ENCODE measurements at regions not wholly inside any gene's neighbourhood (a gene's known extent, or its start where the extent isn't known, plus 50 kb on each side); places are given as distances from the start of the nearest gene placed in this dataset.

DNA sequence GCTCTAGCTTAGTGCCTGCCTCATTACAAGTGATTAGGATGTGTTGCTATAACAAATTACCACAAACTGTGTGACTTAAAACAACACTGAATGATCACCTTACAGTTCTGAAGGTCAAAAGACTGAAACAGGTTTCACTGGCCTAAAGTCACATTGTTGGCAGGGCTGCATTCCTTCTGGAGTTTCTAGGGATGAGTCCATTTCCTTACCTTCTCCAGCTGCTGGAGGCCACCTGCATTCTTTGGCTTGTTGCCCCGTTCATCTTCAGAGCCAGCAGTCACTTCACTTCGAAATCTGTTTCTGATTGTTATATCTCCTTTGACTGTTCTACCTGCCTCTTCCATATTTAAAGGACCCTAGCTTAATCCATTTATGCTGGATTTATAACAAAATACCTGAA lies 69.4 kb upstream of the MTPN start:
- ATAC-seq (ENCODE audit: low read depth) (no peak), DNase-seq (no peak)
- Mint-ChIP-seq H3K27ac (no peak overlapping the region), H3K27me3 (no peaks in the 10 kb centered on the region), H3K4me1 (no peaks in the 10 kb centered on the region), H3K36me3 (peaks cover 2% of the 10 kb centered on the region), H3K4me3 (no peak overlapping the region), H3K9me3 (peaks cover 1% of the 10 kb centered on the region)
- POLR2A ChIA-PET, result no interaction called here

- no peaks in the 10 kb centered on the region for H3K4me1 Mint-ChIP-seq
- H3K27ac Mint-ChIP-seq, result no peak overlapping the region
- DNase-seq (no peak), ATAC-seq (ENCODE audit: low read depth) (no peak)
- H3K4me3 Mint-ChIP-seq, result no peak overlapping the region
- no peaks in the 10 kb centered on the region for H3K27me3 Mint-ChIP-seq
- peaks cover 1% of the 10 kb centered on the region for H3K9me3 Mint-ChIP-seq
- H3K36me3 Mint-ChIP-seq, result peaks cover 2% of the 10 kb centered on the region
- POLR2A ChIA-PET, result no interaction called here
Observed at GRCh38 chr7:136045992-136046391, 68.8 kb upstream of the MTPN start.

DNA sequence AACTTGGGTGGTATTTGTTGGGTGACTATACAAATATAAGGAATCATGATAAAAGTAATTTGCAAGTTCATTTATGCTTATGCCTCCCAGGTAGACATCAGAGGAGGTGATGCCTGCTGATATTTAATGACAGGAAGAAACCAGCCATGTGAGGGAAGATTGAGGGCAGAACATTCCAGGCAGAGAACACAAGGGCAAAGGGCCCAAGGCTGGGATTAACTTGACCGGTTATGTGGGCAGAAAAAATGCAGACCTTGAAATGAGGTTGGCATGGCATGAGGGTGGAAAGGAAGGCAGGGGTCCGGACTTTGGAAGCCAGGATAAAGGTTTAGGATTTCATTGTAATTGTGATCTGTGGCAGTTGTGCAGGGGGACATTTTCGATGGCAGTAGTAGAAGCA lies 68.0 kb upstream of the MTPN start:
- H3K27me3 Mint-ChIP-seq, result no peaks in the 10 kb centered on the region
- ATAC-seq (ENCODE audit: low read depth) (no peak), DNase-seq (no peak)
- H3K9me3 Mint-ChIP-seq, result peaks cover 1% of the 10 kb centered on the region
- H3K36me3 Mint-ChIP-seq, result peaks cover 2% of the 10 kb centered on the region
- no peak overlapping the region for H3K4me3 Mint-ChIP-seq
- POLR2A ChIA-PET, result no interaction called here
- no peaks in the 10 kb centered on the region for H3K4me1 Mint-ChIP-seq
- H3K27ac Mint-ChIP-seq, result no peak overlapping the region

GRCh38 chr7:136039577-136040345 lies 62.6 kb upstream of the MTPN start:
- POLR2A ChIA-PET, result no interaction called here
- H3K27me3 Mint-ChIP-seq, result no peaks in the 10 kb centered on the region
- no peak overlapping the region for H3K27ac Mint-ChIP-seq

GRCh38 chr7:136036336-136036735 lies 59.2 kb upstream of the MTPN start:
- POLR2A ChIA-PET, result no interaction called here
- DNase-seq (no peak), ATAC-seq (ENCODE audit: low read depth) (no peak)
- H3K9me3 Mint-ChIP-seq, result no peaks in the 10 kb centered on the region
- no peak overlapping the region for H3K27ac Mint-ChIP-seq
- no peak overlapping the region for H3K4me3 Mint-ChIP-seq
- no peaks in the 10 kb centered on the region for H3K27me3 Mint-ChIP-seq
- peaks cover 2% of the 10 kb centered on the region for H3K4me1 Mint-ChIP-seq
- H3K36me3 Mint-ChIP-seq, result no peaks in the 10 kb centered on the region

More at GRCh38 chr7:136039577-136040345, 62.6 kb upstream of the MTPN start:
- H3K4me1 Mint-ChIP-seq, result no peaks in the 10 kb centered on the region
- DNase-seq (no peak), ATAC-seq (ENCODE audit: low read depth) (no peak)
- peaks cover 1% of the 10 kb centered on the region for H3K9me3 Mint-ChIP-seq
- H3K36me3 Mint-ChIP-seq, result peaks cover 2% of the 10 kb centered on the region
- no peak overlapping the region for H3K4me3 Mint-ChIP-seq

GRCh38 chr7:136034132-136034531 lies 57.0 kb upstream of the MTPN start:
- no peaks in the 10 kb centered on the region for H3K36me3 Mint-ChIP-seq
- ATAC-seq (ENCODE audit: low read depth) (no peak), DNase-seq (no peak)
- no peaks in the 10 kb centered on the region for H3K9me3 Mint-ChIP-seq
- H3K27me3 Mint-ChIP-seq, result no peaks in the 10 kb centered on the region
- H3K27ac Mint-ChIP-seq, result no peak overlapping the region
- POLR2A ChIA-PET, result no interaction called here
- no peak overlapping the region for H3K4me3 Mint-ChIP-seq
- H3K4me1 Mint-ChIP-seq, result peaks cover 3% of the 10 kb centered on the region

- Mint-ChIP-seq H3K4me3 (no peak overlapping the region), H3K36me3 (no peaks in the 10 kb centered on the region), H3K4me1 (peaks cover 3% of the 10 kb centered on the region), H3K9me3 (no peaks in the 10 kb centered on the region), H3K27me3 (no peaks in the 10 kb centered on the region), H3K27ac (no peak overlapping the region)
- no peak for ATAC-seq (ENCODE audit: low read depth)
- DNase-seq, result no peak
- POLR2A ChIA-PET, result no interaction called here
Observed at GRCh38 chr7:136033413-136034031, 56.4 kb upstream of the MTPN start.

DNA sequence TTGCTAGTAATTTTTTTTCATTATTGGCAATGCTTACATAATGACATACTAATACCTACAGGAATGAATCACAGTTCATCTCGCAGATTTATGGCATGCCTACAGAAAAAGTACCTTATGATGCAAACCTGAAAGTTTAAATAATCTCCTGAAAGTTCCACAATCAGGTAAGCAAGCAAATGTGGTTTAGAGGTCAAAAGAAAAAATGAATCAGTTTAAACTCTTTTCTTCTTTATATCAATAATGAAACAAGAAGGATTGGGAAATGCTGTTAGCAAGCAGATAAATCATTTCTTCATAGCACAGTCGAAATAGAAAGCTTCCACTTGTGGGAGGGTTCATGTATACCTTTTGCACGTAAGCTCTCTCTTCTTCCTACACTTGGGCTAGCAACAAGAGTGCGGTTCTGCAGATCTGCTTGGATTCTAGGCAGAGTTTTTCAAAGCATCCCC lies 53.7 kb upstream of the MTPN start:
- peaks cover 4% of the 10 kb centered on the region for H3K36me3 Mint-ChIP-seq
- no peak overlapping the region for H3K27ac Mint-ChIP-seq
- POLR2A ChIA-PET, result no interaction called here
- no peaks in the 10 kb centered on the region for H3K27me3 Mint-ChIP-seq
- H3K9me3 Mint-ChIP-seq, result no peaks in the 10 kb centered on the region
- H3K4me3 Mint-ChIP-seq, result no peak overlapping the region
- ATAC-seq (ENCODE audit: low read depth) (no peak), DNase-seq (no peak)
- H3K4me1 Mint-ChIP-seq, result peaks cover 3% of the 10 kb centered on the region

GRCh38 chr7:136030330-136030729 lies 53.2 kb upstream of the MTPN start:
- POLR2A ChIA-PET, result no interaction called here
- ATAC-seq (ENCODE audit: low read depth), result no peak
- Mint-ChIP-seq H3K4me1 (peaks cover 3% of the 10 kb centered on the region), H3K27me3 (no peaks in the 10 kb centered on the region), H3K4me3 (no peak overlapping the region), H3K27ac (no peak overlapping the region), H3K9me3 (no peaks in the 10 kb centered on the region), H3K36me3 (peaks cover 4% of the 10 kb centered on the region)
- DNase-seq, result no peak

DNA sequence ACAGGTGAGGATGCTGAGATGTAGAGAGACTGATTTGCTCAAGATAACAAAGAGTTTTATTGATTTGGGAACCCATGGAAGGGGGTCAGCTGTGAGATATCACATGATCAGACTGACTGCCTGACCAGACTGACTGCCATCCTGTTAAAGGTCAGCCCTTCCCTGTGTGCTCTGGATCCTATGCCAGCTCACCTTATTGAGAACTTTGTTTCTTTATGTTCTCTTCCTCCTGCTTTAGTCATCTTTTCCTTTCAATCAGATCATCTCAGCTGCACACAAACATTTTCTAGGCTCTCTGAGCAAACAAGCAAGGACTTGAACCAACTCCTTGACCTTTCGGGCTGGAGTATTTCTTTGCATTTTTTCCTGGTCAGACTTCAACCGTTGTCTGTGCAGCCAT lies 50.0 kb upstream of the MTPN start:
- POLR2A ChIA-PET, result no interaction called here
- no peak for ATAC-seq (ENCODE audit: low read depth)

More for the DNA sequence above, 50.0 kb upstream of the MTPN start:
- no peaks in the 10 kb centered on the region for H3K27me3 Mint-ChIP-seq
- H3K4me3 Mint-ChIP-seq, result no peak overlapping the region
- H3K4me1 Mint-ChIP-seq, result peaks cover 3% of the 10 kb centered on the region
- DNase-seq, result no peak
- H3K27ac Mint-ChIP-seq, result no peak overlapping the region
- H3K36me3 Mint-ChIP-seq, result peaks cover 4% of the 10 kb centered on the region
- no peaks in the 10 kb centered on the region for H3K9me3 Mint-ChIP-seq

Measured in activated naive CD8-positive, alpha-beta T cell treated with anti-CD3 and anti-CD28 coated beads, Interleukin-2, amount 10 ng/mL, durations not matched to agents 7 days and 5 days (primary cell).